ENCODE measurements at regions not wholly inside any gene's neighbourhood (a gene's known extent, or its start where the extent isn't known, plus 50 kb on each side); places are given as distances from the start of the nearest gene placed in this dataset.

GRCh38 chr6:23335894-23336293 is 766.5 kb downstream of the HDGFL1 start:
- no peak for TF ChIP-seq ZNF138 (tag by site-specific recombination; IDR thresholded peaks at IDR 0.05; ENCODE audit: borderline replicate concordance)
- no peak for TF ChIP-seq ZBTB17 (tag by site-specific recombination; IDR thresholded peaks at IDR 0.05)
- TF ChIP-seq, protein P1, sequence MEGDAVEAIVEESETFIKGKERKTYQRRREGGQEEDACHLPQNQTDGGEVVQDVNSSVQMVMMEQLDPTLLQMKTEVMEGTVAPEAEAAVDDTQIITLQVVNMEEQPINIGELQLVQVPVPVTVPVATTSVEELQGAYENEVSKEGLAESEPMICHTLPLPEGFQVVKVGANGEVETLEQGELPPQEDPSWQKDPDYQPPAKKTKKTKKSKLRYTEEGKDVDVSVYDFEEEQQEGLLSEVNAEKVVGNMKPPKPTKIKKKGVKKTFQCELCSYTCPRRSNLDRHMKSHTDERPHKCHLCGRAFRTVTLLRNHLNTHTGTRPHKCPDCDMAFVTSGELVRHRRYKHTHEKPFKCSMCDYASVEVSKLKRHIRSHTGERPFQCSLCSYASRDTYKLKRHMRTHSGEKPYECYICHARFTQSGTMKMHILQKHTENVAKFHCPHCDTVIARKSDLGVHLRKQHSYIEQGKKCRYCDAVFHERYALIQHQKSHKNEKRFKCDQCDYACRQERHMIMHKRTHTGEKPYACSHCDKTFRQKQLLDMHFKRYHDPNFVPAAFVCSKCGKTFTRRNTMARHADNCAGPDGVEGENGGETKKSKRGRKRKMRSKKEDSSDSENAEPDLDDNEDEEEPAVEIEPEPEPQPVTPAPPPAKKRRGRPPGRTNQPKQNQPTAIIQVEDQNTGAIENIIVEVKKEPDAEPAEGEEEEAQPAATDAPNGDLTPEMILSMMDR (tag by site-specific recombination; IDR thresholded peaks at IDR 0.05): no peak
